SK-N-MC (cell line): ENCODE measurements at regions not wholly inside any gene's neighbourhood (a gene's known extent, or its start where the extent isn't known, plus 50 kb on each side); places are given as distances from the start of the nearest gene placed in this dataset.

ENCODE experiments used
- DNase-seq: peaks from one replicate; pipeline ENCODE4 v3.0.0-alpha.2; 2011; ENCODE audit warnings: low read depth, low spot score
- H3K27ac ChIP-seq: fragments of 200-600 bp; sonication (generic); 2 replicates; pipeline ENCODE4 v1.5.1; 2016; ENCODE audit warnings: mixed run types
- H3K36me3 ChIP-seq: fragments of 200-600 bp; sonication (generic); 2 replicates; pipeline ENCODE4 v1.6.1; 2017; ENCODE audit warnings: antibody characterized with exemption, low read length, mixed read lengths; ENCODE audit not compliant: insufficient read depth
- H3K4me3 ChIP-seq: fragments of 200-600 bp; sonication (generic); 2 replicates; pipeline ENCODE4 v1.5.1; 2016
- H3K9ac ChIP-seq: fragments of 200-600 bp; sonication (generic); 2 replicates; pipeline ENCODE4 v1.8.0; 2017; ENCODE audit warnings: mixed run types, mixed read lengths; ENCODE audit not compliant: insufficient read length
- H3K9me3 ChIP-seq: fragments of 200-600 bp; sonication (generic); 2 replicates; pipeline ENCODE4 v1.6.1; 2017; ENCODE audit warnings: low read depth, mild to moderate bottlenecking, antibody characterized with exemption, low read length, moderate library complexity, mixed read lengths
- EZH2 ChIP-seq: fragments of 200-600 bp; sonication (generic); IDR thresholded peaks from one replicate; pipeline ENCODE4 v1.6.1; 2017; ENCODE audit warnings: antibody characterized with exemption
- FOXP2 ChIP-seq: optimal IDR thresholded peaks from 2 replicates; pipeline ENCODE3; 2011; ENCODE audit warnings: mild to moderate bottlenecking, moderate library complexity; ENCODE audit not compliant: insufficient read depth; ENCODE audit errors: extremely low read length, control extremely low read depth
- POLR2AphosphoS5 ChIP-seq: IDR thresholded peaks from 2 replicates; pipeline ENCODE4 v1.6.1; 2012; ENCODE audit warnings: mild to moderate bottlenecking, low read depth, low read length, borderline replicate concordance

DNA sequence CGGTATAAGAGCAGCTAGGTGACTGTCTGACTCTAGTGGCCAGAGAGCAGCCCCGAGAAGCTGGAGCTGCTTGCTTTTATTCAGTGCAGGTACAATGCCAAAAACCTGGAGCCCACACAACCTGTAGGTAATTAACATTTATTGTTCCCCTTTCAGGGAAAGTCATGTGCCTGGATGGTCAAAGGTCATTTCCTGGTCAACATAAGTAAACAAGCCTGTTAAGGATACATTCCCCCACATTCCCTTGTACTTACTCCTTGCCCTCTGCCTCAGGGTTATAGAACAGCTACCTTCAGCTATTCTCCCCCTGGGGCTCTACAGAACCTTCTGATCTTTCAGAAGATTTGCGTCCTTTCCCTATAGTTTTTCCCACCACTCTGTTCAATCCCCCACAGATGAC, 253.4 kb downstream of the TMA16 start:
- TF ChIP-seq EZH2 (no peak), POLR2AphosphoS5 (no peak), FOXP2 (no peak)
- Histone ChIP-seq H3K9me3 (no peaks in the 10 kb centered on the region), H3K36me3 (no peaks in the 10 kb centered on the region), H3K27ac (no peak overlapping the region), H3K4me3 (no peak overlapping the region), H3K9ac (no peak overlapping the region)
- no peak for DNase-seq

DNA sequence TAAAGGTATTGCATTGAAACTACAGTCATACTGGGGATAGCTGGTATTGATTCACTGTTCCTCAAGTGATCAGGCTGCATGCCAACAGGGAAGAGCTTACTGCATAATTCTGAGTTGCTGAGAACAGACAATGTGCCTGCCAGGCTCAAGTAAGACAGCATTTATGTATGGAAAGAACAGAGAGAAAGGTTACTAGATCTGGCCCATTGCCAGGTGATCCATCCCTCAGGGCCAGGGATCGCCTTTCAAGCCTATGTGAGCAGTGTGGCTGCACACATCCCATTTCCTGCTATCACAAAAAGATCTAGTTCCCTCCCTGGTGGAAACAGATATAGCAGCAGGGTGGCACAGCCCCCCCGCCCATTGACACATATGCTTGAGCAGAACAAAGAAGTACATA, 254.0 kb downstream of the TMA16 start:
- peak; percentile 70 for DNase-seq
- no peak for TF ChIP-seq EZH2
- TF ChIP-seq POLR2AphosphoS5 = peak; percentile 19; the same call in 1 of the 2 replicates
- Histone ChIP-seq H3K36me3 (no peaks in the 10 kb centered on the region), H3K9me3 (no peaks in the 10 kb centered on the region), H3K4me3 (peak overlapping the region; percentile 10; the same call in 1 of the 2 replicates), H3K27ac (peak overlapping the region; percentile 52; the same call in 1 of the 2 replicates), H3K9ac (no peak overlapping the region)

DNA sequence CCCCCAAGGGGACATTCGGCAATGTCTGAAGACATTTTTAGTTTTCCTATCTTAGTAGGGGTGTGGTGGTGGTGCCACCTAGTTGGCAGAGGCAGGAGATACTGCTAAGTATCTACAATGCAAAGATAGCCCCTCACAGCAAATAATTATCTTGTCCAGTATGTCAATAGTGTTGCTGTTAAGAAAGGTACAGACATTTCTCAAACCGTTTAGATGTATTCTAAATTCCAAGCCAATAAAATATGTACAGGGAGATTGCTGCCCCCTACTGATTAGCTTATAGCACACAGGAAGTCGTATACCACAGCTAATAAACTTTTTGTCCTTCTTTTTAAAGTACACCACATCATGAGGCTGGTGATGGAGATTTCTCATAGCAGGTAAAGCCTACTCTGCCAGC, 260.5 kb downstream of the TMA16 start:
- H3K9me3 ChIP-seq = no peaks in the 10 kb centered on the region
- H3K4me3 ChIP-seq = peak overlapping the region; percentile 35
- DNase-seq = no peak
- H3K9ac ChIP-seq = no peak overlapping the region
- H3K36me3 ChIP-seq = no peaks in the 10 kb centered on the region
- H3K27ac ChIP-seq = peak overlapping the region; percentile 72
- no peak for TF ChIP-seq EZH2
- TF ChIP-seq FOXP2 = no peak
- no peak for TF ChIP-seq POLR2AphosphoS5

GRCh38 chr4:163757219-163757618, 262.7 kb downstream of the TMA16 start:
- H3K27ac ChIP-seq = peak overlapping the region; percentile 10; the same call in 1 of the 2 replicates
- no peak for TF ChIP-seq POLR2AphosphoS5
- no peak for TF ChIP-seq FOXP2
- TF ChIP-seq EZH2 = no peak
- H3K36me3 ChIP-seq = no peaks in the 10 kb centered on the region
- H3K9me3 ChIP-seq = no peaks in the 10 kb centered on the region
- no peak overlapping the region for H3K9ac ChIP-seq
- no peak overlapping the region for H3K4me3 ChIP-seq
- no peak for DNase-seq

GRCh38 chr4:163758032-163758431, 263.5 kb downstream of the TMA16 start:
- Histone ChIP-seq H3K9me3 (no peaks in the 10 kb centered on the region), H3K9ac (no peak overlapping the region), H3K4me3 (no peak overlapping the region), H3K27ac (no peak overlapping the region), H3K36me3 (no peaks in the 10 kb centered on the region)
- DNase-seq = no peak
- no peak for TF ChIP-seq EZH2
- no peak for TF ChIP-seq POLR2AphosphoS5
- TF ChIP-seq FOXP2 = no peak

GRCh38 chr4:163762741-163763140, 268.3 kb downstream of the TMA16 start:
- Histone ChIP-seq H3K36me3 (no peaks in the 10 kb centered on the region), H3K9ac (no peak overlapping the region), H3K9me3 (no peaks in the 10 kb centered on the region), H3K27ac (peak overlapping the region; percentile 59; the same call in 1 of the 2 replicates), H3K4me3 (no peak overlapping the region)
- no peak for TF ChIP-seq POLR2AphosphoS5
- TF ChIP-seq EZH2 = no peak
- no peak for TF ChIP-seq FOXP2
- no peak for DNase-seq

DNA sequence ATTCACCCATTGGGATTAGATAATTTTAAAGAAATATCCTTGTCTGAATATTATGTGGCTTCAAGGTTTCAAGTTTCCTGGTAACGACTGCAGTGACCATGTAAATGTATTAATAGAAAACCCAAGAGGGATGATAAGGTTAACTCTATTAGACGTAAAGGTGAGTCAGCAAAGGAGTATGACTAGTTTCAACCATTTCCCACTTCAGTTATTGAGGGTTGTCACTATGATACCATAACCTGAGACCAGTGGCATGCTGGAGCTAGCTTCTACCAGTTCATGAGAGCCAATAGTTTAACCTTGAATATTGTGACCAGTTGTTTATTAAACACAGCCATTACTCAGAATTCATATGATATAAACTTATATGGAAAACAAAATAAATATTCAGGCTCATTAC, 270.1 kb downstream of the TMA16 start:
- H3K36me3 ChIP-seq = no peaks in the 10 kb centered on the region
- no peak overlapping the region for H3K4me3 ChIP-seq
- no peak overlapping the region for H3K27ac ChIP-seq
- TF ChIP-seq EZH2 (no peak), POLR2AphosphoS5 (no peak), FOXP2 (no peak)
- H3K9ac ChIP-seq = no peak overlapping the region
- DNase-seq = no peak
- H3K9me3 ChIP-seq = no peaks in the 10 kb centered on the region

- Histone ChIP-seq H3K27ac (peak overlapping the region; percentile 70; the same call in 1 of the 2 replicates), H3K4me3 (peak overlapping the region; percentile 14; the same call in 1 of the 2 replicates), H3K9ac (no peak overlapping the region), H3K9me3 (no peaks in the 10 kb centered on the region), H3K36me3 (no peaks in the 10 kb centered on the region)
- no peak for TF ChIP-seq EZH2
- peak; percentile 18; the same call in 1 of the 2 replicates for TF ChIP-seq POLR2AphosphoS5
- peak; percentile 80 for DNase-seq
These were observed 273.5 kb downstream of the TMA16 start for GRCh38 chr4:163768014-163768413.

- Histone ChIP-seq H3K36me3 (no peaks in the 10 kb centered on the region), H3K4me3 (no peak overlapping the region), H3K9me3 (no peaks in the 10 kb centered on the region), H3K27ac (no peak overlapping the region), H3K9ac (no peak overlapping the region)
- no peak for DNase-seq
- TF ChIP-seq POLR2AphosphoS5 (no peak), EZH2 (no peak)
These were observed 277.7 kb downstream of the TMA16 start for GRCh38 chr4:163772238-163772637.
